ENCODE measurements at regions not wholly inside any gene's neighbourhood (a gene's known extent, or its start where the extent isn't known, plus 50 kb on each side); places are given as distances from the start of the nearest gene placed in this dataset.

GRCh38 chr2:107436281-107436680, 390.4 kb upstream of the RGPD4 start:
- no peak for TF ChIP-seq CTCF (IDR thresholded peaks at IDR 0.05)
- no peak for TF ChIP-seq POLR2A (IDR thresholded peaks at IDR 0.05)
